ENCODE measurements at regions not wholly inside any gene's neighbourhood (a gene's known extent, or its start where the extent isn't known, plus 50 kb on each side); places are given as distances from the start of the nearest gene placed in this dataset.

- no peak for DNase-seq
- TF ChIP-seq POLR2A (IDR thresholded peaks at IDR 0.05): no peak
- TF ChIP-seq CTCF (IDR thresholded peaks at IDR 0.05): no peak
- H3K4me1 ChIP-seq: no peaks in the 10 kb centered on the region
- H3K27ac ChIP-seq: no peak overlapping the region
- H3K27me3 ChIP-seq: no peaks in the 10 kb centered on the region
- no peaks in the 10 kb centered on the region for H3K9me3 ChIP-seq
- H3K36me3 ChIP-seq: no peaks in the 10 kb centered on the region
- no peak overlapping the region for H3K4me3 ChIP-seq
Measured at GRCh38 chr6:132017942-132018341, 66.8 kb upstream of the CCN2 start.

- Histone ChIP-seq H3K36me3 (no peaks in the 10 kb centered on the region), H3K27me3 (no peaks in the 10 kb centered on the region), H3K4me3 (no peak overlapping the region), H3K27ac (no peak overlapping the region), H3K9me3 (no peaks in the 10 kb centered on the region), H3K4me1 (no peaks in the 10 kb centered on the region)
- DNase-seq: no peak
- no peak for TF ChIP-seq CTCF (IDR thresholded peaks at IDR 0.05)
- no peak for TF ChIP-seq POLR2A (IDR thresholded peaks at IDR 0.05)
Measured at GRCh38 chr6:132016396-132016795, 65.2 kb upstream of the CCN2 start.

DNA sequence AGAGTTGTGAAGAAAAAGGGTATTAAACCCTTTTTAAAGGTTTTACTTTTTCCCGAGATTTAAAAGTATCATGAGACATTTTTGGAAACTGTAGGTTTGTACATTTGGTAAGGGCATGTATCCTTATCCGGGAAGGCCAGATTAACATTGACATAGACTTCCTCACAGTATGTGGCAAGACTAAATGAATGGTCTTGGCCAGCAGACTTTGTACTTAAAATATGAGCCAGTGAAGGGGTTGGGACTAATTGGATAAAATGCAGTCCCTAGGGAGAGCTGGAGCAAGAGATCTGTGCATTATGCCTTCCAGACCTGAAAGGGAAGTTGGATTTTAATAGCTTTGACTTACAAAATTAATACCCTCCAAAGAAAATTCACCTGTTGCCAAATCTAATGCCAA is 60.4 kb upstream of the CCN2 start:
- Histone ChIP-seq H3K27me3 (no peaks in the 10 kb centered on the region), H3K9me3 (no peaks in the 10 kb centered on the region), H3K36me3 (no peaks in the 10 kb centered on the region), H3K27ac (peak overlapping the region in 1 of 4 donors; percentile 51), H3K4me3 (no peak overlapping the region), H3K4me1 (no peaks in the 10 kb centered on the region)
- no peak for TF ChIP-seq POLR2A (IDR thresholded peaks at IDR 0.05)
- no peak for TF ChIP-seq CTCF (IDR thresholded peaks at IDR 0.05)
- DNase-seq: no peak

GRCh38 chr6:132009175-132009574 is 58.0 kb upstream of the CCN2 start:
- Histone ChIP-seq H3K27ac (no peak overlapping the region), H3K4me1 (no peaks in the 10 kb centered on the region), H3K36me3 (no peaks in the 10 kb centered on the region), H3K9me3 (no peaks in the 10 kb centered on the region), H3K27me3 (no peaks in the 10 kb centered on the region), H3K4me3 (no peak overlapping the region)
- TF ChIP-seq POLR2A (IDR thresholded peaks at IDR 0.05) (no peak), CTCF (IDR thresholded peaks at IDR 0.05) (no peak)
- DNase-seq: no peak

- DNase-seq: no peak
- TF ChIP-seq CTCF (IDR thresholded peaks at IDR 0.05) (no peak), POLR2A (IDR thresholded peaks at IDR 0.05) (no peak)
- H3K4me1 ChIP-seq: no peaks in the 10 kb centered on the region
- no peaks in the 10 kb centered on the region for H3K36me3 ChIP-seq
- no peaks in the 10 kb centered on the region for H3K9me3 ChIP-seq
- no peaks in the 10 kb centered on the region for H3K27me3 ChIP-seq
- no peak overlapping the region for H3K4me3 ChIP-seq
- no peak overlapping the region for H3K27ac ChIP-seq
Measured at GRCh38 chr6:132007474-132008190, 56.5 kb upstream of the CCN2 start.

DNA sequence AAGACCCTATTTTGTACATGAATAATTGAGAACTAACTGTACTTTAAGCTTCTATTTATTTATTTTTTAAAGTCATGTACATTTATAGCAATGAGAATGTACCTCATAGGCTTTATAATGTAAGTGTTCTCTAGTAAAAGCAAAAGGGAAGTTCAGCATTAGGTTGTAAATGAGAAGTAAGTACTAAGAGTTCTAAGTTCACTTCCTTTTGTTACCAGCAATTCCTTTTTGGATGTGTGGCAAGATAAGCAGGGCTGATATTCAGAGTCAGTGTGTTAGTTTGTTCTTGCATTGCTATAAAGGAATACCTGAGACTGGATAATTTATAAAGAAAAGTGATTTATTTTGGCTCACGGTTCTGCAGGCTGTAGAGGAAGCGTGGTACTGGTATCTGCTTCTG is 54.0 kb upstream of the CCN2 start:
- Histone ChIP-seq H3K4me3 (no peak overlapping the region), H3K27me3 (no peaks in the 10 kb centered on the region), H3K36me3 (no peaks in the 10 kb centered on the region), H3K9me3 (no peaks in the 10 kb centered on the region), H3K4me1 (no peaks in the 10 kb centered on the region), H3K27ac (no peak overlapping the region)
- TF ChIP-seq CTCF (IDR thresholded peaks at IDR 0.05) (no peak), POLR2A (IDR thresholded peaks at IDR 0.05) (no peak)
- DNase-seq: no peak

Data from Peyer's patch (tissue), 4 donors.